Activated CD4-positive, alpha-beta T cell treated with anti-CD3 and anti-CD28 coated beads, Interleukin-2, amount 50 U/mL, for 24 hours (primary cell): ENCODE measurements at regions not wholly inside any gene's neighbourhood (a gene's known extent, or its start where the extent isn't known, plus 50 kb on each side); places are given as distances from the start of the nearest gene placed in this dataset.

Source experiments
- DNase-seq, 2 donors: peaks; one replicate each; pipeline ENCODE4 v3.0.0-alpha.2; 2020; ENCODE audit warnings: low read depth in 1 of 2, low spot score in 1 of 2

- no peak for DNase-seq
Observed at GRCh38 chr11:115920841-115921480, 416.7 kb upstream of the CADM1 start.

- no peak for DNase-seq
Observed at GRCh38 chr11:115920092-115920461, 415.9 kb upstream of the CADM1 start.

- no peak for DNase-seq
Observed at GRCh38 chr11:115919341-115920091, 415.3 kb upstream of the CADM1 start.

DNA sequence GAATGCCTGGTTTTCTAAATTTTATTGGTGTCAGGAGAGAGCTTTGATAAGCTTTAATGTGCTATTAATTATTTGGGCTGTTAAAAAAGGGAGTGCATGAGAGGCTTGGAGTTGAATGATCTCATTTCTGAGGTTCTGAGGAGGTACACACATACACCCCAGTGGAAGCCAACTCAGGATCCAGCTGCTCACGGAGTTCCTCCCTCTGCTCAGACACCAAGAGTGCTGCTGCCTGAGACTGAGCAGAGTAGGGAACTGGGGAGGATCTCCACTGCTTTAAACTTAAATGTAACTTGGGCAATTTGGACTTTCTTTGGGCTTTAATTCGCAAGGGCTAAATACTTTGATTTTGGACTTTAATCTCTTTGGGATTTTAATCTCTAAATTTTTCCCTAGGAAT is 414.4 kb upstream of the CADM1 start:
- DNase-seq = no peak

DNA sequence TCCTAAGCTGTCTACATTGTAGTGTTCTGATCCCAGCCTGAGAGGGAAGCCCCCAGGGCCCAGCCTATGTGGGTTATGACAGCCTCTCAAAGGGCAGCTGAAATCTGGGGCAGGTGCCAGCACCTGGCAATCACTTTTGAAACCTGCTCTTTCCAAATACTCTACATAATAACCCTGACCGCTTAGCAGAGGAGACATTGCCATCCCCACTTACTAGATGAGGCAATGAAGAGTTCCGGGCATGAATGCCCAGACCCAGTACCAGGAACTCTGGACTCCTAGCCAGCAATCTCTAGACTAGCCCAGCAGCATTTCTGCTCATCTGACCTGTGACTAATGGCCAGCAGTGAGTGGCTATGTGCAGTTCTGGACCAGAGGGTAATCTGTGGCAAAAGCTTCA is 412.4 kb upstream of the CADM1 start:
- no peak for DNase-seq

DNA sequence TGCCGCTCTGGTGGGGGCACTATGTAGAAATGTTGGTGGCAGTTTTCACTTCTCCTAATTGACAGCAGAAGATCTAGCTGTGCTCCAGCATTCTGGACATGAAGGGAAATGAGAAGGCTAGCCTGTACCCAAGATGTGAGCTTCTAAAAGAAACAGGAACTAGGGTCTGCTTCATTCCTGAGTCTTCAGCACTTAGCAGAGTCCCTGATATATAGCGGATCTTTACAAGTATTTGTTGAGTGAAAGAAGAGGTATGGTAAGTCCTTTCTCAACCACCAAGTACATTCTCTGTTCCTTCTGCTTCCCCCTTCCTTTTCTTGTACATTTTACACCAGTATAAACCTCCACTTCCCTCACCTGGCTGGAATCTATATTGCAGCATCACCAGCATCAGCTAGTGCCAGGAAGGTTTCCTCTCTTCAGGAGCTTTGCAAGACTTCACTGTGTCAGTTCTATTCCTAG is 408.3 kb upstream of the CADM1 start:
- DNase-seq = no peak

GRCh38 chr11:115911613-115912346 is 407.6 kb upstream of the CADM1 start:
- DNase-seq = no peak

GRCh38 chr11:115910379-115910778 is 406.2 kb upstream of the CADM1 start:
- DNase-seq = no peak

DNA sequence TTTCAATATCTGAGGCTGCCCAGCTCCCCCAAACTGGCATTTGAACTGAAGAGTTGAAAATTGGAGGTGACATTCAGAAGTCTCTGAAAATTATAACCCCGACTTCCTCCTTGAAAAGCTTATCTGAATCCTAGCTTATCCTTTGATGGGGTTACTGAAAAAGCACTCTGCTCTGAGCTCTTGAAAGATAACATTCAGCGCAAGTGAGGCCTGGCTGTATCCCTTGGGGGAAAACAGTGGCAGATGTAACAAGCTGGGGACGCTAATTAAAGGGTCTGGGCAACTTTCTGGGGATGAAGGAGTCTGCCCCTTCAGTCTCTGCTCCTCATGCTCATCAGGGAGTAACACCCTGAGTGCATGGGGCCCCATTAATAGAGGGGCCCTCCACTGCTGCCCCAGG is 402.0 kb upstream of the CADM1 start:
- no peak for DNase-seq

- no peak for DNase-seq
Observed at GRCh38 chr11:115905341-115906000, 401.3 kb upstream of the CADM1 start.

DNA sequence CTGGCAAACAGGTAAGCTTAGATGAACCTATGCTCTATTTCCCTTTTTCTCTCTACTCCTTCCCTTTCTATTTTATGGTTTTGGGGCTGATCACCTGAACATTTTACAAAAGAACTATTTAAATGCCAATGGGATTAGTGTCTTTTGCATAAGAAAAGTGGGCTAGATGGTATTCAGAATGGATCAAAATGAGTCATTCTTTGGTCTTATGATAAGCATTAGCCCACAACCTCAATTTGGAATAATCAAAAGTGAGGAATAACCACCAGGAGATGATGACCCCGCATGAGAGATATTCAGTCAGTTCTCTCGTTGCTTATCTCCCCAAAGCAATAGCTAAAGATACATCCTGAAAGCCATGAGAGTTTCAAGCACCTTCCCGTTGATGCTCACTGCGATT is 399.0 kb upstream of the CADM1 start:
- DNase-seq = no peak

DNA sequence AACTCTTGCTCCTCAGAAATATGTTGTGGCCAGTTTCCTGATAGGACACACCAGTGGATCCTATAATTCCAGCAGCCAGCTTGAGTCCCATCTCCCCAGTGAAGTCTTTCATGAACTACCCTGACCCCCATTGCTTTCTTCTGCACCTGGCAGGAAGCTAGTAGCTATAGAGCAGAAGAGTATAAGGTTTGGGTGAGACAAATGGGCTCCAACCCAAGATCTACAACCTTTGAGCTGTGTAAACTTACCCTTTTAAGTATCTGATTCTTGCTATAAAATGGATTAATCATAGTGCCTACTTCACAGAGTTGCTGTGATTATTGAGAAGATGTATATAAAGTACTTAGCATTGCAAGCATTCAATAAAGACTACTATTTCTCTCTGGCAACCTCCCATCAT is 396.9 kb upstream of the CADM1 start:
- no peak for DNase-seq

DNA sequence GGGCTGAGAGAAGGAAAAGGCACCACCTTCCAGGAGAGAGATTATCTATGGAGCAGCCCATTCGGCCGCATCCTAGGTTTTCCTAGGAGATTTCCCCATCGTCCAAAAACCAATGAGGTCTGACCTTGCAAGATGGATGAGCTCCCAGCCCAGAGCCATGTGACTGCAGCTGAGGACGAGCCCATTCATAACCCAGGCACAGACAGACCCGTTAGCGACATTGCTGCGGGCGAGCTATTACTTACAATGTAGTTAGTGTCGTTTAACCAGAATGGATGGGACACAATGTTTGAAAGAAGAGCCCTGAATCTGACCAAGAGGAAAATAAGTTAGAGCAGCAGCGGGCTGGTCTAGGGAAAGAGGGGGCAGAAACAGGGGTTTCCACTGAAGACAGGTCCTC is 395.9 kb upstream of the CADM1 start:
- DNase-seq = no peak

GRCh38 chr11:115897707-115898106 is 393.5 kb upstream of the CADM1 start:
- no peak for DNase-seq

GRCh38 chr11:115896084-115896483 is 391.9 kb upstream of the CADM1 start:
- no peak for DNase-seq

- no peak for DNase-seq
Observed at GRCh38 chr11:115895594-115895993, 391.4 kb upstream of the CADM1 start.

DNA sequence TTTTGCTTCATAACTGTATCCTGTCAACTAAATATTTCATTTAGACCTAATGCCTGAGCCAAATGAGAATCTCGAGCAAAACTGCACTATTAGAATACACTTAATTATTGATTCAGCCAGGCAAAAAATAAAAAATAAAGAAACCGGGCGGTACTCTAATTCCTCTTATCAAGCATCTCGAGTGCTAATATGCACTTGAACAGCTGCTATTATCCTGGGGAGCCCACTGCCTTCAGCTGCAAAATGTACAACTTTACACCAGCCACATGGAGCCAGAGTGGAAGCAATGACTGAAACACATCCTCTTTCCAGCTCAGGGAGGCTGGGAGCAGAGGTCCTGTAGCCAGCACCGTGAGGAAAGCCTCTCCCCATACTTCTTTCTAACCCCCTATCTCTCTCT is 390.0 kb upstream of the CADM1 start:
- no peak for DNase-seq

DNA sequence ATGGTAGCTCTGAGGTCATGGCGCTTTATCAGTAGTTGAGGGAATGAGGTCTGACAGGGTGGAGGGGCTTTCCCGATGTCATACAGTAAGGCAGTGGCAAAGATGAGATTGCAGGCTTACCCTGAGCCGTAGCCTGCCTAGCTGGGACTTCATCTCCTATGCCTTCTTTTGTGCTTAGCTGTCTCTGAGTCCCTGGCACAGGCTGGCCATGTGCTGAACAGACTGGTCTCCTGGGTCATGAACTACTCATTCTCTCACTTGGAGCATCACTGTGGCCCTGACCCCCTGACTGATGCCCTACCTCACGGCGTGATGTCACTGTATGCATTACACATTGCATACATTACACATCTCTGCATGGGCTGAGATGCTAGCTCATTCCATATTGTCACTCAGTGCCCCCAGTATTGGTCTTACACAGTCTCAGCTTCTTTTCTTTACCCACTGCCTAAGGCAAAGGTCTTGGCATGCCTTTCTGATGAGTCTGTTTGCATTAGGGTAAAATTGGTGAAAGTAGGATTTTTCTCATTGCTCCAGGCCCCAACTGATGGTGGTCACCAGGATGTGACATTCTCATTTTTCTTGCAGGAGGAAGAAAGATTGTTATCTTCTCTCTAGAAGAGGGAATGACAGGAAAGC is 389.4 kb upstream of the CADM1 start:
- DNase-seq = no peak

GRCh38 chr11:115892016-115892415 is 387.8 kb upstream of the CADM1 start:
- DNase-seq = no peak

DNA sequence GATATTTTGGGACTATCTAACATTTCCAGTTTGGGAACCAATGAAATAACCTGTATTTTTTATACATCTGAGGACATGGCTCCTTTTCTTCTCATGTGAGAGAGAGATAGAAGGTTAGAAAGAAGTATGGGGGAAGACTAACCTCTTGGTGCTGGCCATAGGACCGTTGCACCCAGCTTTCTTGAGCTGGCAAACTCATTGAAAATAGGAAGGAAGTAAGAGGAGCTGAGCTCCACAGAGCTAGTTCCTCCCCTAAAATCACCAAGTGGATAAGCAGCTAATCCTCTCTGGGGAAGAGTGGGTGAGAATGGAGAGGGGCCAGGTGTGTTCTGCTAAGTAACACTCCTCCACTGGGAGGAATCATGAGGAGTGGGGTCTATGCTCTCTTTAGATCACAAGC is 387.4 kb upstream of the CADM1 start:
- DNase-seq = no peak

DNA sequence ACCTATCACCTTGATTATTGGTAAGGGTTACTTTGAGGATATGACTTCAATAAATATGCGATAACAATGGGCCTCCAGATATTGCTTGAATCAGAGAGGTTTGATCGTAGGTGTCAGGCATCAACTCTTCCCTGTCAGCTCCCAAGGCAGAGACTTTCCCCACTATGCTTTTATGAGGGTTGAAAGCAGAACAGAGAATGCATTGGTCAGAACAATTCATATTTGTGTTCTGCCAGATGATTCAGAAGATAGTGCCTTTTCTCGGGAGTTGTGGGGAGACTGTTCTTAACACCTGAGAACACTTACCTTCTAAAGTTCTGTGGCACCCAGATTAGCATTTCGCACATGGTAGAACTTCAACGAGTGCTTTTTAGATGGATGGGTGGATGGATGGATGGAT is 386.3 kb upstream of the CADM1 start:
- no peak for DNase-seq
